OCI-LY7 (cell line): ENCODE measurements at regions not wholly inside any gene's neighbourhood (a gene's known extent, or its start where the extent isn't known, plus 50 kb on each side); places are given as distances from the start of the nearest gene placed in this dataset.

Source experiments
- BruUV-seq: library from RNA; stranded (reverse); fragments of 400-500 nt; replicated peaks from 2 replicates; lab custom pipeline; 2021; lab: Mats Ljungman, UMichigan
- CTCF ChIA-PET: fragments of 300-600 bp; sonication (Branson Sonifier 250); formaldehyde crosslinking; loops from one replicate; lab custom pipeline; 2022; ENCODE audit warnings: antibody characterized with exemption; ENCODE audit not compliant: unreplicated experiment; lab: Charles Lee
- POLR2A ChIA-PET: fragments of 300-600 bp; sonication (Branson Sonifier 250); formaldehyde crosslinking; loops from one replicate; lab custom pipeline; 2022; ENCODE audit warnings: antibody characterized with exemption; lab: Charles Lee
- DNase-seq: peaks from one replicate; pipeline ENCODE4 v3.0.0-alpha.2; 2015; ENCODE audit warnings: low spot score
- H2AFZ ChIP-seq: fragments of 200-600 bp; sonication (generic), shearing (Covaris generic); 2 replicates; pipeline ENCODE4 v1.6.1; 2014; ENCODE audit warnings: mild to moderate bottlenecking, antibody characterized with exemption, low read length, moderate library complexity
- H3K27ac ChIP-seq: fragments of 200-600 bp; sonication (generic); 2 replicates; pipeline ENCODE4 v1.5.1; 2014; ENCODE audit warnings: mixed run types, low read depth, mild to moderate bottlenecking, moderate library complexity, low read length, inconsistent platforms; ENCODE audit not compliant: poor library complexity, severe bottlenecking
- H3K36me3 ChIP-seq: fragments of 200-600 bp; sonication (generic); 2 replicates; pipeline ENCODE4 v1.6.1; 2014; ENCODE audit warnings: mild to moderate bottlenecking, antibody characterized with exemption, low read length, moderate library complexity, mixed read lengths; ENCODE audit not compliant: insufficient read depth
- H3K4me1 ChIP-seq: fragments of 200-600 bp; sonication (generic); 2 replicates; pipeline ENCODE4 v1.5.1; 2014; ENCODE audit warnings: mild to moderate bottlenecking, low read length; ENCODE audit not compliant: insufficient read depth, poor library complexity, severe bottlenecking
- H3K4me2 ChIP-seq: fragments of 200-600 bp; sonication (generic); 2 replicates; pipeline ENCODE4 v1.6.1; 2014; ENCODE audit warnings: mild to moderate bottlenecking, low read length
- H3K4me3 ChIP-seq: fragments of 200-600 bp; sonication (generic); 2 replicates; pipeline ENCODE4 v1.5.1; 2014; ENCODE audit warnings: mild to moderate bottlenecking, low read depth, low read length; ENCODE audit not compliant: poor library complexity, severe bottlenecking
- H3K79me2 ChIP-seq: fragments of 200-600 bp; sonication (generic); 2 replicates; pipeline ENCODE4 v1.6.1; 2016; ENCODE audit warnings: low read depth, mild to moderate bottlenecking, low read length, moderate library complexity, mixed read lengths; ENCODE audit not compliant: insufficient read depth
- H3K9me2 ChIP-seq: fragments of 200-600 bp; sonication (generic); 2 replicates; pipeline ENCODE4 v1.6.1; 2016; ENCODE audit warnings: mild to moderate bottlenecking, low read length, mixed read lengths; ENCODE audit not compliant: insufficient read depth
- H3K9me3 ChIP-seq: fragments of 200-600 bp; sonication (generic); 2 replicates; pipeline ENCODE4 v1.6.1; 2014; ENCODE audit warnings: mild to moderate bottlenecking, mixed run types, low read length, mixed read lengths
- H4K20me1 ChIP-seq: fragments of 200-600 bp; sonication (generic); 2 replicates; pipeline ENCODE4 v1.6.1; 2014; ENCODE audit warnings: mild to moderate bottlenecking, antibody characterized with exemption, low read length, moderate library complexity, mixed read lengths; ENCODE audit not compliant: insufficient read depth
- EZH2phosphoT487 ChIP-seq: fragments of 200-600 bp; sonication (generic); IDR thresholded peaks from 2 replicates; pipeline ENCODE4 v1.6.1; 2018; ENCODE audit warnings: low read depth, borderline replicate concordance, mild to moderate bottlenecking, mixed run types, antibody characterized with exemption, low read length, moderate library complexity, mixed read lengths
- intact Hi-C: fragments of 100-400 bp; cut with micrococcal nuclease; formaldehyde crosslinking; loops from one replicate; pipeline ENCODE4 v1.10.0; 2022; ENCODE audit not compliant: unreplicated experiment
- TF ChIP-seq, protein P1 (sequence below): fragments of 200-600 bp; sonication (generic); conservative IDR thresholded peaks from 2 replicates; pipeline ENCODE4 v1.5.1; 2014; ENCODE audit warnings: mild to moderate bottlenecking, antibody characterized with exemption, low read length, moderate library complexity, mixed read lengths

DNA sequence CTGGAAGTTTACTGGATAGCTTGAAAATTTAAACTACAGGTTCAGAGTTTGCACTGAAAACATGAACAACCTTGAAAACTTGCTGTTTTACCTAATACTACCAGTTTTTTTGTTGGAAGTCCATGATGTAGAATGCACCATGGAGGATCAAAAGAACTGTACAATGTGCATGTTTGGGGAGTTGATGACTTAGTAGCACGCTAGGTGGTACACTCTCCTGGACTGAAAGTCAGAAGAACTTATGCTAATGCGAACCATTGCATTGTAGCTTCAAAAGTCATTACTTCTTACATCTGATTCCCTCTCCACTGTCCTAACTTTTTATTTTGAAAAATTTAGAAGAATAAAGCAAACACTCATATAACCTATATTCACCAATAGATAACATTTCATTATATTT, 211.0 kb downstream of the OSTF1 start:
- TF ChIP-seq, protein P1, sequence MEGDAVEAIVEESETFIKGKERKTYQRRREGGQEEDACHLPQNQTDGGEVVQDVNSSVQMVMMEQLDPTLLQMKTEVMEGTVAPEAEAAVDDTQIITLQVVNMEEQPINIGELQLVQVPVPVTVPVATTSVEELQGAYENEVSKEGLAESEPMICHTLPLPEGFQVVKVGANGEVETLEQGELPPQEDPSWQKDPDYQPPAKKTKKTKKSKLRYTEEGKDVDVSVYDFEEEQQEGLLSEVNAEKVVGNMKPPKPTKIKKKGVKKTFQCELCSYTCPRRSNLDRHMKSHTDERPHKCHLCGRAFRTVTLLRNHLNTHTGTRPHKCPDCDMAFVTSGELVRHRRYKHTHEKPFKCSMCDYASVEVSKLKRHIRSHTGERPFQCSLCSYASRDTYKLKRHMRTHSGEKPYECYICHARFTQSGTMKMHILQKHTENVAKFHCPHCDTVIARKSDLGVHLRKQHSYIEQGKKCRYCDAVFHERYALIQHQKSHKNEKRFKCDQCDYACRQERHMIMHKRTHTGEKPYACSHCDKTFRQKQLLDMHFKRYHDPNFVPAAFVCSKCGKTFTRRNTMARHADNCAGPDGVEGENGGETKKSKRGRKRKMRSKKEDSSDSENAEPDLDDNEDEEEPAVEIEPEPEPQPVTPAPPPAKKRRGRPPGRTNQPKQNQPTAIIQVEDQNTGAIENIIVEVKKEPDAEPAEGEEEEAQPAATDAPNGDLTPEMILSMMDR: peak; percentile 52
- TF ChIP-seq EZH2phosphoT487: no peak
- no peaks in the 10 kb centered on the region for H3K4me1 ChIP-seq
- DNase-seq: peak; percentile 12
- no peak overlapping the region for H3K4me3 ChIP-seq
- no TSS peak for BruUV-seq
- intact Hi-C loops: no loop called here
- H3K4me2 ChIP-seq: no peak overlapping the region
- H2AFZ ChIP-seq: no peak overlapping the region
- no peaks in the 10 kb centered on the region for H3K9me2 ChIP-seq
- H3K27ac ChIP-seq: no peak overlapping the region
- H3K9me3 ChIP-seq: no peaks in the 10 kb centered on the region
- H4K20me1 ChIP-seq: no peaks in the 10 kb centered on the region
- CTCF ChIA-PET: no interaction called here
- no peaks in the 10 kb centered on the region for H3K36me3 ChIP-seq
- POLR2A ChIA-PET: interaction anchor here (0.7 kb wide), 1 partner anchor 274 kb away, joined by 3 read pairs; no protein-coding TSS in a partner anchor
- no peaks in the 10 kb centered on the region for H3K79me2 ChIP-seq

GRCh38 chr9:75333624-75334023, 245.3 kb downstream of the OSTF1 start:
- TF ChIP-seq, protein P1: peak; percentile 45
- no peak for TF ChIP-seq EZH2phosphoT487
- H2AFZ ChIP-seq: no peak overlapping the region
- no peaks in the 10 kb centered on the region for H3K4me1 ChIP-seq
- no peak overlapping the region for H3K27ac ChIP-seq
- no peaks in the 10 kb centered on the region for H3K36me3 ChIP-seq
- H4K20me1 ChIP-seq: no peaks in the 10 kb centered on the region
- intact Hi-C loops: no loop called here
- no peak for DNase-seq
- no peaks in the 10 kb centered on the region for H3K9me3 ChIP-seq
- ChIA-PET CTCF (no interaction called here), POLR2A (interaction anchor here (0.6 kb wide), 1 partner anchor 169 kb away, joined by 5 read pairs; no protein-coding TSS in a partner anchor)
- no peak overlapping the region for H3K4me2 ChIP-seq
- no TSS peak for BruUV-seq
- H3K79me2 ChIP-seq: no peaks in the 10 kb centered on the region
- H3K9me2 ChIP-seq: no peaks in the 10 kb centered on the region
- H3K4me3 ChIP-seq: no peak overlapping the region

GRCh38 chr9:75358846-75359245, 270.5 kb downstream of the OSTF1 start:
- CTCF ChIA-PET: no interaction called here
- BruUV-seq: no TSS peak

More at GRCh38 chr9:75358846-75359245, 270.5 kb downstream of the OSTF1 start:
- Histone ChIP-seq H3K9me2 (no peaks in the 10 kb centered on the region), H3K9me3 (no peaks in the 10 kb centered on the region), H3K4me2 (no peak overlapping the region), H3K4me1 (no peaks in the 10 kb centered on the region), H3K36me3 (no peaks in the 10 kb centered on the region), H4K20me1 (no peaks in the 10 kb centered on the region), H3K79me2 (no peaks in the 10 kb centered on the region), H3K27ac (no peak overlapping the region), H2AFZ (no peak overlapping the region), H3K4me3 (no peak overlapping the region)
- DNase-seq: no peak
- intact Hi-C loops: no loop called here
- no peak for TF ChIP-seq EZH2phosphoT487
- TF ChIP-seq, protein P1: no peak
- POLR2A ChIA-PET: no interaction called here
